LoVo (cell line): ENCODE measurements at regions not wholly inside any gene's neighbourhood (a gene's known extent, or its start where the extent isn't known, plus 50 kb on each side); places are given as distances from the start of the nearest gene placed in this dataset.

Experiments used
- DNase-seq: peaks from one replicate; pipeline ENCODE4 v3.0.0-alpha.2; 2016; ENCODE audit warnings: low spot score

- no peak for DNase-seq
Observed at GRCh38 chr18:44590956-44591670, 89.6 kb upstream of the SETBP1 start.

- no peak for DNase-seq
Observed at GRCh38 chr18:44592639-44593038, 88.0 kb upstream of the SETBP1 start.

GRCh38 chr18:44594799-44595467 lies 85.8 kb upstream of the SETBP1 start:
- DNase-seq = no peak

- no peak for DNase-seq
Observed at GRCh38 chr18:44597797-44598196, 82.9 kb upstream of the SETBP1 start.

- no peak for DNase-seq
Observed at GRCh38 chr18:44598514-44598913, 82.2 kb upstream of the SETBP1 start.

- no peak for DNase-seq
Observed at GRCh38 chr18:44599412-44599811, 81.3 kb upstream of the SETBP1 start.

GRCh38 chr18:44601447-44601846 lies 79.2 kb upstream of the SETBP1 start:
- DNase-seq = peak; percentile 5

- DNase-seq = no peak
Observed at GRCh38 chr18:44602380-44602779, 78.3 kb upstream of the SETBP1 start.

- no peak for DNase-seq
Observed at GRCh38 chr18:44602845-44603244, 77.8 kb upstream of the SETBP1 start.

- DNase-seq = no peak
Observed at GRCh38 chr18:44609181-44609941, 71.3 kb upstream of the SETBP1 start.

GRCh38 chr18:44620812-44621211 lies 59.9 kb upstream of the SETBP1 start:
- no peak for DNase-seq

- no peak for DNase-seq
Observed at GRCh38 chr18:44624052-44624451, 56.6 kb upstream of the SETBP1 start.

- DNase-seq = no peak
Observed at GRCh38 chr18:44625386-44625785, 55.3 kb upstream of the SETBP1 start.

GRCh38 chr18:44626236-44626635 lies 54.5 kb upstream of the SETBP1 start:
- DNase-seq = no peak

GRCh38 chr18:44626807-44627206 lies 53.9 kb upstream of the SETBP1 start:
- DNase-seq = no peak

- DNase-seq = no peak
Observed at GRCh38 chr18:44627280-44627679, 53.4 kb upstream of the SETBP1 start.

GRCh38 chr18:44629406-44629805 lies 51.3 kb upstream of the SETBP1 start:
- no peak for DNase-seq

- no peak for DNase-seq
Observed at GRCh38 chr18:44630118-44630517, 50.6 kb upstream of the SETBP1 start.
